Putamen (tissue), 1 donor: ENCODE measurements at regions not wholly inside any gene's neighbourhood (a gene's known extent, or its start where the extent isn't known, plus 50 kb on each side); places are given as distances from the start of the nearest gene placed in this dataset.
"Not testable (repeated sequence)": the region's sequence is repeated elsewhere in the genome, so short reads cannot be mapped to it uniquely, and the experiment has no call there.

ENCODE experiments used
- DNase-seq: peaks from one replicate; pipeline ENCODE4 v3.0.0-alpha.2; 2016; ENCODE audit warnings: low spot score

- not testable (repeated sequence) for DNase-seq
Measured at GRCh38 chr4:169894767-169895166, 131.4 kb downstream of the MFAP3L start.

GRCh38 chr4:169885893-169886292 is 128.1 kb upstream of the HPF1 start:
- DNase-seq = no peak

GRCh38 chr4:169881769-169882168 is 124.0 kb upstream of the HPF1 start:
- DNase-seq = no peak

- peak; percentile 45 for DNase-seq
Measured at GRCh38 chr4:169870507-169870906, 112.8 kb upstream of the HPF1 start.

- no peak for DNase-seq
Measured at GRCh38 chr4:169869490-169869889, 111.7 kb upstream of the HPF1 start.

- no peak for DNase-seq
Measured at GRCh38 chr4:169861593-169861992, 103.8 kb upstream of the HPF1 start.

GRCh38 chr4:169859366-169860216 is 101.8 kb upstream of the HPF1 start:
- no peak for DNase-seq

GRCh38 chr4:169854090-169854489 is 96.3 kb upstream of the HPF1 start:
- no peak for DNase-seq

GRCh38 chr4:169852481-169852880 is 94.7 kb upstream of the HPF1 start:
- DNase-seq = no peak

- DNase-seq = no peak
Measured at GRCh38 chr4:169851750-169852149, 94.0 kb upstream of the HPF1 start.

GRCh38 chr4:169849456-169849855 is 91.7 kb upstream of the HPF1 start:
- no peak for DNase-seq

GRCh38 chr4:169848018-169848417 is 90.3 kb upstream of the HPF1 start:
- DNase-seq = no peak

- DNase-seq = no peak
Measured at GRCh38 chr4:169847171-169847570, 89.4 kb upstream of the HPF1 start.

GRCh38 chr4:169846396-169846795 is 88.7 kb upstream of the HPF1 start:
- DNase-seq = no peak

GRCh38 chr4:169841776-169842175 is 84.0 kb upstream of the HPF1 start:
- no peak for DNase-seq

GRCh38 chr4:169840554-169840953 is 82.8 kb upstream of the HPF1 start:
- DNase-seq = no peak

GRCh38 chr4:169828329-169828728 is 70.6 kb upstream of the HPF1 start:
- DNase-seq = not testable (repeated sequence)

GRCh38 chr4:169826634-169827187 is 69.0 kb upstream of the HPF1 start:
- DNase-seq = no peak

GRCh38 chr4:169823685-169824084 is 65.9 kb upstream of the HPF1 start:
- no peak for DNase-seq

- no peak for DNase-seq
Measured at GRCh38 chr4:169821402-169821801, 63.7 kb upstream of the HPF1 start.

- DNase-seq = no peak
Measured at GRCh38 chr4:169818063-169818679, 60.4 kb upstream of the HPF1 start.

- no peak for DNase-seq
Measured at GRCh38 chr4:169815606-169816005, 57.9 kb upstream of the HPF1 start.

- DNase-seq = no peak
Measured at GRCh38 chr4:169811476-169811875, 53.7 kb upstream of the HPF1 start.
